Fibroblast of mammary gland (primary cell): ENCODE measurements at regions not wholly inside any gene's neighbourhood (a gene's known extent, or its start where the extent isn't known, plus 50 kb on each side); places are given as distances from the start of the nearest gene placed in this dataset.

Source experiments
- DNase-seq: peaks from one replicate; pipeline ENCODE4 v3.0.0-alpha.2; 2010; ENCODE audit warnings: low read depth
- H3K4me3 ChIP-seq: 2 replicates; pipeline ENCODE4 v1.5.1; 2011; ENCODE audit warnings: low read depth, mild to moderate bottlenecking, low read length, moderate library complexity; ENCODE audit not compliant: control insufficient read depth
- CTCF ChIP-seq: conservative IDR thresholded peaks from 2 replicates; pipeline ENCODE4 v1.5.1; 2011; ENCODE audit warnings: low read depth, low read length, inconsistent platforms; ENCODE audit not compliant: control insufficient read depth, insufficient read depth

GRCh38 chr4:55258152-55258865 lies 87.7 kb upstream of the SRD5A3 start:
- H3K4me3 ChIP-seq = no peak overlapping the region
- no peak for TF ChIP-seq CTCF
- DNase-seq = peak; percentile 54

- TF ChIP-seq CTCF = no peak
- no peak for DNase-seq
- H3K4me3 ChIP-seq = no peak overlapping the region
Measured at GRCh38 chr4:55259294-55259693, 86.7 kb upstream of the SRD5A3 start.

DNA sequence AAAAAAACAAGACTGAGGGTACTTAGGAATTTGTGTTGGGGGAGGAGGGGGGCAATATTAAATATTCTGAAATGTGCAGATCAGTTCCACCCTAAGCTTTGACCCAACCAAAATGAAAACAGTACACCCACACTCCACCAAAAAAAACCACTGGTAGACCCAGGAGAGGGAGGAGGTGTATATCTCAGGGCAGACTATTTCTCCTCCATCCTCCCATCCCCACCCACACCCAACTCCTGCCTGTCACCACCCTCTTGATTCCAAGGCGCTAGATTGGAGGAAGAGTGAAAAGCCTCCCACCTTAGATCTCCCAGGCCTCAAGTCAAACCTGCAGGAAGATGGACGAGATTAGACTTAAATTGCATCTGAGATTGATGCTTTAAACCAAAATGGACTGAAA lies 76.6 kb upstream of the SRD5A3 start:
- no peak for TF ChIP-seq CTCF
- no peak overlapping the region for H3K4me3 ChIP-seq
- DNase-seq = no peak

GRCh38 chr4:55269995-55270394 lies 76.0 kb upstream of the SRD5A3 start:
- no peak for DNase-seq
- H3K4me3 ChIP-seq = no peak overlapping the region
- TF ChIP-seq CTCF = no peak

- no peak overlapping the region for H3K4me3 ChIP-seq
- no peak for TF ChIP-seq CTCF
- no peak for DNase-seq
Measured at GRCh38 chr4:55270481-55270880, 75.6 kb upstream of the SRD5A3 start.

- no peak for TF ChIP-seq CTCF
- no peak for DNase-seq
- no peak overlapping the region for H3K4me3 ChIP-seq
Measured at GRCh38 chr4:55272102-55272501, 73.9 kb upstream of the SRD5A3 start.

- no peak for TF ChIP-seq CTCF
- DNase-seq = no peak
Measured at GRCh38 chr4:55272589-55272988, 73.5 kb upstream of the SRD5A3 start.

More at GRCh38 chr4:55272589-55272988, 73.5 kb upstream of the SRD5A3 start:
- no peak overlapping the region for H3K4me3 ChIP-seq
